ENCODE measurements at regions not wholly inside any gene's neighbourhood (a gene's known extent, or its start where the extent isn't known, plus 50 kb on each side); places are given as distances from the start of the nearest gene placed in this dataset.

- in situ Hi-C loops (cut with MboI; ENCODE audit: low sequenced_read_pairs): no loop called here
Observed at GRCh38 chr10:128727114-128727513, 600.9 kb upstream of the MKI67 start.

DNA sequence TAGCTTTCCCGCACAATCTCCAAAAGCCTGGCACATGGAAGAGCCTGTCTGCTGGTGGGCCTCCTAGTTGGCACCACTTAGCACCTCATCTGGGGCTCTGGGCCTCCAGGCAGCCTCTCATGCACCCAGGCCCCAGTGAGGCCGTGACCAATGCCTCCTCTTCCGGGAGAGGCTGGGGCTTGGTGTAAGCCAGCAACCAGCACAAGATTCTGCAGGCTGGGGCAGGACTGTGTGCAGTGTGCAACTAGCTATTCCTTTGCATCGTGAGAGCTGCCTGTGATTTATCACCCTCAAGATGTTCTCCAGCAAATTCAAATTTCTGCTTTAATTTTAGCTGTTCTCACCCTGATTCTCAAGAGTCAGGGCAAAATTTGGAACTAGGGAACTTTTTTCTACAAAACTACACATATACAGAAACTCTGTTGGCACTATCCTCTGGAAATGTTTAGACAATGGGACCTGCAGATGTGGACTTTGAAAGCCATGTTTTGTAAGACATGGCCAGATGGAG, 603.7 kb upstream of the MKI67 start:
- in situ Hi-C loops (cut with MboI; ENCODE audit: low sequenced_read_pairs): no loop called here

DNA sequence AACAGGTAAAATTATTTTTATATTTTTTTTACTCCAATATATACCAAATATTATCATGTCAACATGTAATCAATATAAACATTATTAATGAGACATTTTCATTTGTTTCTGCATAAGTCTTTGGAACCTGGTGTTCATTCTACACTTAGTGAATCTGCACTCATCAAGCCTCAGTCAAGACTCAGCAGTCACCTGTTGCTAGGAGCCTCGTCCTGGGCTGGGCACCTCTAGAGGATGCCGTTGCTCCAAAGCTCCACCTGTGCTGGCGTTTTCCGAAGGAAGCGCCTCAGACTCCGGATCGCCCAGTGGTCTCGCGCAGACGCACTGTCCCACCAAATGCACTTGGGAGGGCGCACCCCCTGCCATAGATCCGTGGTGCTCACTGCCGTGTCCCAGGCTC, 604.7 kb upstream of the MKI67 start:
- in situ Hi-C loops (cut with MboI; ENCODE audit: low sequenced_read_pairs): no loop called here

- in situ Hi-C loops (cut with MboI; ENCODE audit: low sequenced_read_pairs): no loop called here
Observed at GRCh38 chr10:128734161-128734560, 607.9 kb upstream of the MKI67 start.

GRCh38 chr10:128734734-128735133, 608.5 kb upstream of the MKI67 start:
- in situ Hi-C loops (cut with MboI; ENCODE audit: low sequenced_read_pairs): no loop called here

DNA sequence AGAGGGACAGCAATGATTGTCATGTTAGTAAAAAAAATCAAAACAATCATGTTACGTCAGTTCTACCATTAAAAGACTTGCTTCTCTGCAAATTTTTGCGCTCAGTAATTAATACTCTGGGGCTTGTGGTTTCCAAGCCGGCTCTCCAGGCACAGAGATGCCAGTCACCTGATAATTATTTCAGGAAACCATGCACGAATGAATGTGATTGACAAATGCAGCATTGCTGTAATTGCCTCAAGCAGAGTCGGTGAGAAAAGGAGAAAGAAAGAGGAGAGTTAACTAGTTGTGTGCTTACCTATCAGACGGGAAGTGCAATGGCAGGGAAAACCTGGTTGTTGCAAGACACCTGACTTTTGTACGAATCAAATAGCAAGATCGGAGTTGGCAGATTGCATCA, 609.8 kb upstream of the MKI67 start:
- in situ Hi-C loops (cut with MboI; ENCODE audit: low sequenced_read_pairs): no loop called here

DNA sequence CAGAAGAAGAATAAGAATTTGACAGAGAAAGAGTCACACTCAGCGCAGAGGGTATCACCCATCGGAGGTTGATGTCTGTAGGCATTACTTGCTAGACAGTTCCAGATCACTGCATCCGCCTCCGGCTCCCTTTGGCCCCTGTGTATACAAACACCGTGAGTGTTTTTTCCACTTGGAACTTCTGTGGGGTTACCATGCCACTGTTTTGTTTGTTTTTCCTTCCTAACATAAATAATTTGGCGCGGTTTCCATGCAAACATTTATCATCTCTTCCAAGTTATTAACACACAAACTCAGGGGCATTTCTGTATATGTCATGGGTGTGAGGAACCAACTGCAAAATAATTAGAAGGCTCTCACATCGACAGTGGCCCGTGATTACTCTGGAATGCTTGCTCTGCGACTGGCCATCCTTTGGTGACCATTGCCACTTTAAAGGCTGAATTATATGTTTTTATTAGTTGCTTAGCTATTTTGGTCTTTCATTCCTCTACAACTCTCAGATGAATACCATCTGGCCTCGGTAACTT, 612.2 kb upstream of the MKI67 start:
- in situ Hi-C loops (cut with MboI; ENCODE audit: low sequenced_read_pairs): no loop called here

GRCh38 chr10:128739930-128740329, 613.7 kb upstream of the MKI67 start:
- in situ Hi-C loops (cut with MboI; ENCODE audit: low sequenced_read_pairs): no loop called here

- in situ Hi-C loops (cut with MboI; ENCODE audit: low sequenced_read_pairs): no loop called here
Observed at GRCh38 chr10:128741180-128741579, 615.0 kb upstream of the MKI67 start.

GRCh38 chr10:128741680-128742079, 615.5 kb upstream of the MKI67 start:
- in situ Hi-C loops (cut with MboI; ENCODE audit: low sequenced_read_pairs): no loop called here

GRCh38 chr10:128744092-128744491, 617.9 kb upstream of the MKI67 start:
- in situ Hi-C loops (cut with MboI; ENCODE audit: low sequenced_read_pairs): no loop called here

GRCh38 chr10:128744811-128745305, 618.6 kb upstream of the MKI67 start:
- in situ Hi-C loops (cut with MboI; ENCODE audit: low sequenced_read_pairs): no loop called here

DNA sequence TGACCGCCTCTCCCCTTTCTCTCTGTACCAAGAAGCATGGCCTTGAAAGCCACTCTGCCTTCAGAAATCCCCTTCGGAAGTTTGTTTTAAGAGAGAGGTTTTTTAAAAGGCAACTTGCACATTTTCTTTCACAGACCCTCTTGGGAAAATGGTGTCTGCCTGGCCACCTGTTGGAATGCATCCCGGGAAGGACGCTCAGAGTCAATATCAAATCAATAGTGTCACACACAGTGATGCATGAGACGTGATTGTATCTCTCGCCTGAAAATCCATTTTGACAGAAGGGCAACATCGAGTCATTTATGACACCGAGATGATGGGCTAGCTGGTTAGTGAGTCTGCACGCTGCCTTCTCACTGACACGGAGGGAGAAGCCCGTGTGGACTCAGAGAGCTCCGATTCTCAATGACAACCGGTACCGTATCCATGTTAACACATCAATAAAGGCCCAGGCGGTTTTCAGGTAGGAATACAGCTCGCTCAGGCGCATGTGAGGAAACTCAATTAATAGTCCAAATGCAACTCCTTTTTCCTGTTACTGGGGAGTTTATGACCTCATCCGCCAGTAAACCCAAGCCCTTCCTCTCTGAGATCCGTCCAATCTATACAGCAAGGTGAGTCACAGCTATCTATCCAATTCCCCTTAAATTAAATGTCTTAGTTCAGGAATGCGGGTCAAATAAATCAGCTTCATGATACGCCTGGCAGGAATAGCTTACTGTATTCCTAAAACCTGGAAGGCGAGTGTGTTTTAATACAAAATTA, 621.5 kb upstream of the MKI67 start:
- in situ Hi-C loops (cut with MboI; ENCODE audit: low sequenced_read_pairs): no loop called here

DNA sequence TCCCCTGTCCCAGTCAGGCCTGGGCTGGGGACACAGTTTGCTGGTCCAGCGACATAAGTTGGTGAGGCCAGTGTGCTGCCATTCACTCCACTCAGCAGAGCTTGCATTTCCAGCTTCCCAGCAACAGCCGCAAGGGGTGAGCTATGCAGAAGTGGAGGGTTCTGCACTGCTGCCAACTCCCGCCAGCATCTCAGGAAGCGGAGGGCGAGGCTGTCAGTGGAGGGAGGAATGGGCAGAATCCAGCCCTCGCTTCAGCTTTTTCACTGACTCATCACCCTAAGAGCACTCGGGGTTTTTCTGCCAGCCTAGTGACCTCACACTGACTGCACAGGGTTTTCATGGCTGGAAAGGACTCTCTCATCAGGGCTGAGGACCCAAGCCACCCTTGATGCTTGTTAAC, 625.1 kb upstream of the MKI67 start:
- in situ Hi-C loops (cut with MboI; ENCODE audit: low sequenced_read_pairs): no loop called here

DNA sequence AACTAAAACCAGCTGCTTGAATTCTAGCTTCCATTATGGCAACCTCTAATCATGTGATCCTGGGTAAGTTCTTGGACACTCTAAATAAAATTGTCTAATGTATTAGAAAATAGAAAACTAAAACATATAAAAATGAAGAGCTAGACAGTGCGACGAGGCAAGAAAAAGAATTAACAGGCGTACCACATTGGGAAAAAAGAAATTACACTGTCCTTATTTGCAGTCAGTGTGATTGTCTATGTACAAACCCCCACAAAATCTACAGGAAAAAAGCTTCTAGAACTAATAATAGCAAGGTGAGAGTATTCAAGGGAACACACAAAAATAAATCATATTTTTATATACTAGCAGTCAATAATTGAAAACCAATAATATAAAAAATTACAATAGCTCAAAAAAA, 625.6 kb upstream of the MKI67 start:
- in situ Hi-C loops (cut with MboI; ENCODE audit: low sequenced_read_pairs): no loop called here

GRCh38 chr10:128759174-128759573, 633.0 kb upstream of the MKI67 start:
- in situ Hi-C loops (cut with MboI; ENCODE audit: low sequenced_read_pairs): no loop called here

GRCh38 chr10:128763588-128763987, 637.4 kb upstream of the MKI67 start:
- in situ Hi-C loops (cut with MboI; ENCODE audit: low sequenced_read_pairs): no loop called here

DNA sequence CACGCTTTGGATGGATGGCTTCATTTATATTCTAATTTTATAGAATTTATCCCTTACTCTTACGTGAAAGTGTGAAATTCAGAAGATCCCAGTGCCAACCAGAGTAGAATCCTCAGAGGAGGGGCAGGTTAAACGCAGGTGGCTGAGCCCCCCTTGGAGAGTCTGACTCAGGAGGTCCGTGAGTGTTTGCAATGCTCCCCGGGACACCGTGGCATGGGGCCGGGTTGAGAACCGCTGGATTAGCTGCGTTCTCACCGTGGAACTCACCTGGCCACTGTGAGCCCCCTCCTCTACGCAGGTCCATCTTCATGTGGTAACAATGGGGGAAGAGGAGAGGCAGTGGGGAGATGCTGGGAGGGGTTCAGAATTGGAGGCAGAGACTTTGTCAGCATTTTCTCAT, 638.0 kb upstream of the MKI67 start:
- in situ Hi-C loops (cut with MboI; ENCODE audit: low sequenced_read_pairs): no loop called here

DNA sequence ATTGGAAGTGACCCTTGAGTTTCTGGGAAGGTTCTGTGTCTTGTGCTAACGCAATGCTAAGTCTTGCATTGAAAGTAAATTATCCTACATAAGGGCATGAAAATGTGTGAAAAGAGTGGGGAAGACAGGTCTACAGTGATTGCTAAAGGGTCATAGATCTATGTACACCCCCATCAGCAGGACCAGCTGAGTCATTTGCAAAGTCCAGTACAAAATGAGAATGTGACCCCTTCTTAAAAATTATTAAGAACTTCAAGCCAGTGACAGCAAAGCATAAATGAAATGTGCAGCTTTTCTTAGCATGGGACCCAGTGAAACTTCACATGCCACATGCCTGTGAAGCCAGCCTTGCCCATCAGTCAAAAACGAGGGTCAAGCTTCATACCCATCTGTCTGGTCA, 640.7 kb upstream of the MKI67 start:
- in situ Hi-C loops (cut with MboI; ENCODE audit: low sequenced_read_pairs): no loop called here

GRCh38 chr10:128774979-128775378, 648.8 kb upstream of the MKI67 start:
- in situ Hi-C loops (cut with MboI; ENCODE audit: low sequenced_read_pairs): no loop called here

GRCh38 chr10:128775743-128776142, 649.5 kb upstream of the MKI67 start:
- in situ Hi-C loops (cut with MboI; ENCODE audit: low sequenced_read_pairs): no loop called here

- in situ Hi-C loops (cut with MboI; ENCODE audit: low sequenced_read_pairs): no loop called here
Observed at GRCh38 chr10:128776673-128777252, 650.5 kb upstream of the MKI67 start.
